ENCODE measurements at regions not wholly inside any gene's neighbourhood (a gene's known extent, or its start where the extent isn't known, plus 50 kb on each side); places are given as distances from the start of the nearest gene placed in this dataset.

DNA sequence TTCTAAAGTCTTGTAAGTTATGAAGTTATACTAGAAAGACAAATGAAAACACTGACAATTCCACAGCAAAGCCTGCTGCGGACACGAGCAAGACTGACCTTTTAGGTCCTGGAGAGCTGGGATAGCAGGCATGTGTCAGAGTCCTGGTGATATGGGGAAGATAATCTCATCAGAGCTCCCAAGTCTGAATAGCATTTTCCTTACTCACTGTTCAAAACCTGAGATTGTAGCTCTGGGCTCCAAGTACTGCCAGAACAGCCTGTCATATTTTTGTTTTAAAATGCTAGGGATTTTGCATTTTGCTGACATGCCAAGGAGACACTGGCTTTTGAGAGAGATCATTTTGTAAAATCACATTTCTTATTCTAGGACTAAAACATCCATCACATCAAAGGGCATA, 90.1 kb downstream of the DRD1 start:
- DNase-seq = no peak
- Histone ChIP-seq H3K27me3 (no peaks in the 10 kb centered on the region), H3K4me1 (no peaks in the 10 kb centered on the region), H3K36me3 (no peaks in the 10 kb centered on the region), H3K27ac (no peak overlapping the region), H3K4me3 (no peak overlapping the region), H3K9me3 (no peaks in the 10 kb centered on the region)
- TF ChIP-seq POLR2A (IDR thresholded peaks at IDR 0.05) = no peak
- TF ChIP-seq, protein P1, sequence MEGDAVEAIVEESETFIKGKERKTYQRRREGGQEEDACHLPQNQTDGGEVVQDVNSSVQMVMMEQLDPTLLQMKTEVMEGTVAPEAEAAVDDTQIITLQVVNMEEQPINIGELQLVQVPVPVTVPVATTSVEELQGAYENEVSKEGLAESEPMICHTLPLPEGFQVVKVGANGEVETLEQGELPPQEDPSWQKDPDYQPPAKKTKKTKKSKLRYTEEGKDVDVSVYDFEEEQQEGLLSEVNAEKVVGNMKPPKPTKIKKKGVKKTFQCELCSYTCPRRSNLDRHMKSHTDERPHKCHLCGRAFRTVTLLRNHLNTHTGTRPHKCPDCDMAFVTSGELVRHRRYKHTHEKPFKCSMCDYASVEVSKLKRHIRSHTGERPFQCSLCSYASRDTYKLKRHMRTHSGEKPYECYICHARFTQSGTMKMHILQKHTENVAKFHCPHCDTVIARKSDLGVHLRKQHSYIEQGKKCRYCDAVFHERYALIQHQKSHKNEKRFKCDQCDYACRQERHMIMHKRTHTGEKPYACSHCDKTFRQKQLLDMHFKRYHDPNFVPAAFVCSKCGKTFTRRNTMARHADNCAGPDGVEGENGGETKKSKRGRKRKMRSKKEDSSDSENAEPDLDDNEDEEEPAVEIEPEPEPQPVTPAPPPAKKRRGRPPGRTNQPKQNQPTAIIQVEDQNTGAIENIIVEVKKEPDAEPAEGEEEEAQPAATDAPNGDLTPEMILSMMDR (IDR thresholded peaks at IDR 0.05) = no peak

DNA sequence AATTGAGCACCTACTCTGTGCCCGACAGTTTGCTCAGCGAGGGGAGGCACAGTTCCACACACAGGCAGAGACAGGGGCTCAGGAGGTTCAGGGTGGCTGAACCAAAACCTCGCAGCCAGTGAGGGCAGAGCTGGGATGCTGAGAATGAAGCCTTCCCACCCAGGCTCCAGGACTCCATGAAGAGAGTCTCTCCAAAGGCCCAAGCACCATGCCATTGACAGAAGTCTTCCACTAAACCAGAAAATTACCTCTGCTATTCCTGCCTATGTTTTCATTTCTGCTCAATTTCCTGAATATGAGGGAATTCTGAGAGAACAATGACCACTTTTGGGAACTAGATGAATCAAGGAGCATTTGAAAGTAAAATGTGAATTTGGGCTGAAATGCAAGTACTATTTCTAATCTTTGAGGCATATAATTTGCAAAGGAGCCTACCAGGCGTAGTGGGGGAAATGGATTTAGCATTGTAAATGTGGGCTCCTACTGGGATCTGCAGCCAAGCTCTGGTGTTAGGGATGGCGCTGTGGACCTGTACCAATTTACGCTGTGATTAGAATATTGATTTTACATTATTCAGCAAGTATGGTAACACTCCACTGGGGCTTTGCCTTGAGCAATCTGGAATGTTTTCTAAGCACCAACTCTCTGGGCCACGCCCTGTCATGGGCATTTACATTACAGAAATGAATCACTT, 91.9 kb downstream of the DRD1 start:
- Histone ChIP-seq H3K9me3 (no peaks in the 10 kb centered on the region), H3K4me1 (no peaks in the 10 kb centered on the region), H3K27me3 (no peaks in the 10 kb centered on the region), H3K27ac (no peak overlapping the region), H3K4me3 (no peak overlapping the region), H3K36me3 (no peaks in the 10 kb centered on the region)
- no peak for DNase-seq
- TF ChIP-seq, protein P1 (IDR thresholded peaks at IDR 0.05) = no peak
- no peak for TF ChIP-seq POLR2A (IDR thresholded peaks at IDR 0.05)

DNA sequence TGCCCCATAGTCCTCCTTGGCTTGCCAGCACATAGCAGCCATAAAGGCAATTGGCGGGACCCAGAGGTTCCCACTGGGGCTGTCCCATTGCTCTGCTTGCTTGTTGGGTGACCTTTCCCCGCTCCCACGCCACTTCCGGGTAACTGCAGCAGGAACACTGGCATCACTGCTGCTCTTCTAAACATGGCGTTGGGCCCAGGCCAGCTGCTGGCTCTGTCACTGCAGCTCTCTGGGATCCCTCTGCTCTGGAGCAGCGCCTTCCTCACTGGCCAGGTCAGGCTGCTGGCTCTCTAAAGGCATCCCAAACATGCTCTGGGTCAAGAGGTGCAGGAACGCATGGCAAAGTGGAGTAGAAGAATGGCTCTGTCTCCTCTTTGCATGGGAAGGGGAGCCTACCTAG, 92.9 kb downstream of the DRD1 start:
- H3K4me1 ChIP-seq = no peaks in the 10 kb centered on the region
- no peaks in the 10 kb centered on the region for H3K9me3 ChIP-seq
- no peak for DNase-seq
- H3K36me3 ChIP-seq = no peaks in the 10 kb centered on the region
- no peaks in the 10 kb centered on the region for H3K27me3 ChIP-seq
- no peak overlapping the region for H3K27ac ChIP-seq
- H3K4me3 ChIP-seq = no peak overlapping the region
- TF ChIP-seq POLR2A (IDR thresholded peaks at IDR 0.05) = no peak
- TF ChIP-seq, protein P1 (IDR thresholded peaks at IDR 0.05) = no peak

DNA sequence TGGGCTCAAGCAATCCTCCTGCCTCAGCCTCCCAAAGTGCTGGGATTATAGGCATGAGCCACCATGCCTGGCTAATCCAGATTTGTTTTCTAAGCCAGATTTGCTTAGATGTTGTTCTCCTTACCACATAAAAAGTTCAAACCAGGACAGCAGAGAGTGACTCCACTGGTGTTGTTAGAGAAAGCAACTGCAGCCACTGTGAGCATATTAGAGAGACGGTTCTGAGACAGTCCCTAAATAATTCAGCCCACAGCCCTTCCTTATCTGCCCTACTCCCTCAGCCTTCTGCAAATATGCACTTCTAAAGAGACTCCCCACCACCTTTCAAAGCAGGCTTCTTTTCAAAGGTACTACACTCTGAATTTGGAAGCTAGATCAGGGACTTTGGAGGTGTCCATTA, 96.1 kb downstream of the DRD1 start:
- Histone ChIP-seq H3K36me3 (no peaks in the 10 kb centered on the region), H3K27me3 (no peaks in the 10 kb centered on the region)
- no peak for DNase-seq

DNA sequence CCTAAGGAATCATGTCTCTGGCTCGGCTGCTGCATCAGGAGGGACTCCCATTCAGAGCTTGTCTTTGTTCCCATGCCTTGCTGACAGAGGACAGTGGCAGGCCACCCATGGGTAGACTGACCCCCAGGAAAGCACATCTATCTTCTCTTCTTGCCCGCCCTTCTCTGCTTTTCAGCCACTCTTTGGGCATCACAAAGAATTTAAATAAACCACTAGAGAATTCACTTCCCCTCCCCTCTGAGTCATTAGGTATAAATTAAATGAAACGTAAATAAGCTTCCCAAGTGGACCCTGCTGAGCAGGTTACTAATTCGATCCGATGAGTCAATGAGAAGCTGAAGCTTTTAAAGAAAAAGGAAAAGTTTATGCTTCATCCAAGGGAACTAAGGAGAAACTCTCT, 97.0 kb downstream of the DRD1 start:
- no peak for TF ChIP-seq POLR2A (IDR thresholded peaks at IDR 0.05)
- TF ChIP-seq, protein P1 (IDR thresholded peaks at IDR 0.05) = no peak
- H3K27me3 ChIP-seq = no peaks in the 10 kb centered on the region
- DNase-seq = no peak

More for the DNA sequence above, 96.1 kb downstream of the DRD1 start:
- TF ChIP-seq, protein P1 (IDR thresholded peaks at IDR 0.05) = no peak
- TF ChIP-seq POLR2A (IDR thresholded peaks at IDR 0.05) = no peak
- no peak overlapping the region for H3K27ac ChIP-seq
- no peaks in the 10 kb centered on the region for H3K9me3 ChIP-seq
- no peaks in the 10 kb centered on the region for H3K4me1 ChIP-seq
- no peak overlapping the region for H3K4me3 ChIP-seq

More for the DNA sequence above, 97.0 kb downstream of the DRD1 start:
- H3K4me3 ChIP-seq = no peak overlapping the region
- H3K27ac ChIP-seq = no peak overlapping the region
- no peaks in the 10 kb centered on the region for H3K4me1 ChIP-seq
- no peaks in the 10 kb centered on the region for H3K9me3 ChIP-seq
- no peaks in the 10 kb centered on the region for H3K36me3 ChIP-seq

Measured in Peyer's patch (tissue), 4 donors.